Fibroblast of skin of scalp (primary cell): ENCODE measurements at regions not wholly inside any gene's neighbourhood (a gene's known extent, or its start where the extent isn't known, plus 50 kb on each side); places are given as distances from the start of the nearest gene placed in this dataset.

ENCODE experiments used
- DNase-seq: peaks from one replicate; pipeline ENCODE4 v3.0.0-alpha.2; 2013

GRCh38 chr1:172810480-172811175 is 151.7 kb downstream of the FASLG start:
- DNase-seq, result no peak

GRCh38 chr1:172811694-172812093 is 152.8 kb downstream of the FASLG start:
- no peak for DNase-seq

- DNase-seq, result no peak
Observed at GRCh38 chr1:172812118-172812517, 153.2 kb downstream of the FASLG start.

GRCh38 chr1:172813330-172813729 is 154.4 kb downstream of the FASLG start:
- DNase-seq, result no peak

- DNase-seq, result no peak
Observed at GRCh38 chr1:172814428-172814827, 155.5 kb downstream of the FASLG start.

GRCh38 chr1:172815740-172816139 is 156.8 kb downstream of the FASLG start:
- no peak for DNase-seq

GRCh38 chr1:172818841-172819527 is 160.1 kb downstream of the FASLG start:
- DNase-seq, result no peak

GRCh38 chr1:172820475-172821158 is 161.7 kb downstream of the FASLG start:
- peak; percentile 34 for DNase-seq

- peak; percentile 57 for DNase-seq
Observed at GRCh38 chr1:172821609-172822274, 162.8 kb downstream of the FASLG start.

GRCh38 chr1:172822886-172823285 is 164.0 kb downstream of the FASLG start:
- no peak for DNase-seq

- peak; percentile 87 for DNase-seq
Observed at GRCh38 chr1:172823534-172823933, 164.6 kb downstream of the FASLG start.

- DNase-seq, result no peak
Observed at GRCh38 chr1:172824209-172824608, 165.3 kb downstream of the FASLG start.

GRCh38 chr1:172826096-172826741 is 167.3 kb downstream of the FASLG start:
- DNase-seq, result peak; percentile 91

GRCh38 chr1:172827301-172827700 is 168.4 kb downstream of the FASLG start:
- DNase-seq, result no peak

GRCh38 chr1:172827841-172828240 is 168.9 kb downstream of the FASLG start:
- no peak for DNase-seq

- no peak for DNase-seq
Observed at GRCh38 chr1:172832006-172832725, 173.3 kb downstream of the FASLG start.

GRCh38 chr1:172833954-172834353 is 175.1 kb downstream of the FASLG start:
- DNase-seq, result no peak

GRCh38 chr1:172834609-172835008 is 175.7 kb downstream of the FASLG start:
- DNase-seq, result no peak

- no peak for DNase-seq
Observed at GRCh38 chr1:172835834-172836233, 176.9 kb downstream of the FASLG start.

- DNase-seq, result no peak
Observed at GRCh38 chr1:172837816-172838679, 179.1 kb downstream of the FASLG start.
